ENCODE measurements at regions not wholly inside any gene's neighbourhood (a gene's known extent, or its start where the extent isn't known, plus 50 kb on each side); places are given as distances from the start of the nearest gene placed in this dataset.

GRCh38 chr2:200752332-200752731, 59.4 kb upstream of the BZW1 start:
- DNase-seq (ENCODE audit: low read depth) = no peak

GRCh38 chr2:200752835-200753234, 58.9 kb upstream of the BZW1 start:
- DNase-seq (ENCODE audit: low read depth) = no peak

DNA sequence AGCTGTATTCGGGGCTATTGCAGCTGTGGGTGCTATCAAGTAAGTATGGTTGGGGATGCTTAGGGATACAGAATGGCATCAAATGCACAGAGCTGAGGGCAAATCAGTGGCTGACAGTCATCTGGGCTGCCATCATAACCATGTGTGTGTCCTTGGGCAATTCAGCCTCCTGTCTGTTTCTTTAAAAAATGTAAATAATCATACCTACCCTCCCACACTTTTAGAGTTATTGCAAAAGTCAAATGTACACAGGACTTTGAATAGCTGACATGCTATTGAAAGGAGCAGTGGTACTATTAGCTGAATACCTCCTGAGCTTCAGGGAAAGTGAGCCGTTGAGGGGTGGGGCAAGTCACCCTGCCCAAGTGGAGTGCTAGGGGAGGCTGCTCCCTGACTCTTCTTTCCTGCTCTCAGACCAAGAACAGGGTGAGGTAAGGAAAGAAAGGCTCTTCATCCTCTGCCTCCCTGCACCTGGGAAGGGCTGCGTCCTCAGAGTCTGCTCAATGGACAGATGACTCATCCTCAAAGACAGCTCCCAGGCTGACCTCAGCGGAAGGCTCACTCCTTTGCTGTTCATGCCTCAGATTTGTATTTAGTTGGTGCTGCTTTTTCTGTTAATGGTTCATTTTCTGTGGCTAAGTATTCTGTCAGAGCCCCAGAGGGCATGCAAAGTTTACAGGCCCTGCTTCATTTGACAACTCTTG, 54.9 kb upstream of the BZW1 start:
- DNase-seq (ENCODE audit: low read depth) = peak; percentile 97

GRCh38 chr2:200757399-200757798, 54.3 kb upstream of the BZW1 start:
- DNase-seq (ENCODE audit: low read depth) = no peak

GRCh38 chr2:200758341-200758740, 53.4 kb upstream of the BZW1 start:
- no peak for DNase-seq (ENCODE audit: low read depth)

- DNase-seq (ENCODE audit: low read depth) = peak; percentile 80
These were observed 50.4 kb upstream of the BZW1 start for GRCh38 chr2:200761266-200761665.
